ENCODE measurements at regions not wholly inside any gene's neighbourhood (a gene's known extent, or its start where the extent isn't known, plus 50 kb on each side); places are given as distances from the start of the nearest gene placed in this dataset.

DNA sequence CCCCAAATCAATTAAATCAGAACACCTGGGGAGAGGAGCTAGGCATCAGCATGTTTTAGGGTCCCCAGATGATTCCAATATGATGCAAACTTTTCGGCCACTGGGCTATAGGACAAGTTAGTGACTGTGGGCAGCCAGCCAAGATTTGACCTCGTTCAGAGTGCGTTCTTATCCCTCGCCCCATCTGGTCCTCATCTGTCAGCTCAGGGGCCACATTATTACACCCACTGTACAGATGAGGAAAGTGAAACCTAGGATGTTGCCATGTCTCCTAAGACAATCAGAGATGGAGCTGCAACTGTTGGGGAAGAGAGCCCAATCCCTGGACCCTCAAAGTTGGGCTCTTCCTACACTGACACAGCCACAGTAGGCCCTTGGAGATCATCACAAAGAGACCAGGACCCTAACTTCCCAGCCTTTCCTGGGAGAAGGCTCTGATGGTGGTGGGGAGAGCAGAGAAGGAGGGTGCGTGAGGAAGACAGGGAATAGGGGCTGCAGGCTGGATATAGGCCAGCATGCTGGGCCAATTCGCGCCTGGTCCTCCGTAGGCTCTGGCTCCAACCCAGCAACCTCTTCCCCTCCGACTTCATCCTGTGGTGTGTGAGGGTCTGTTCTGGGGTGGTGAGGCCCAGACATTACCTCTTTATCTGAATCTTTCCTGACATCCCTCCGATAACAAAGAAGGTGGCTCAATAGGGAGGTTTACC lies 109.4 kb upstream of the ZMIZ1 start:
- TF ChIP-seq CTCF (conservative IDR thresholded peaks at IDR 0.05 in 1 of 2, IDR thresholded peaks at IDR 0.05 in 1 of 2; ENCODE audit: extremely low read depth in 1 of 2, insufficient read depth in 1 of 2, low read depth in 1 of 2, low read length in 2 of 2) (no peak), EZH2 (IDR thresholded peaks at IDR 0.05; ENCODE audit: borderline replicate concordance, low read length) (no peak)

Measured in mammary epithelial cell (primary cell).